H9 (cell line): ENCODE measurements at regions not wholly inside any gene's neighbourhood (a gene's known extent, or its start where the extent isn't known, plus 50 kb on each side); places are given as distances from the start of the nearest gene placed in this dataset.

Source experiments
- DNase-seq: peaks from one replicate; pipeline ENCODE4 v3.0.0-alpha.2; 2017
- H2AFZ ChIP-seq: one replicate; pipeline ENCODE4 v1.6.1; 2013; ENCODE audit warnings: mild to moderate bottlenecking, low read length, control low read depth, moderate library complexity
- H2AK5ac ChIP-seq: 2 replicates; pipeline ENCODE4 v1.6.1; 2013; ENCODE audit warnings: low read length, control low read depth, mixed read lengths; ENCODE audit not compliant: insufficient read length
- H2BK120ac ChIP-seq: one replicate; pipeline ENCODE4 v1.6.1; 2013; ENCODE audit warnings: low read depth, mild to moderate bottlenecking, low read length, control low read depth, inconsistent platforms; ENCODE audit not compliant: poor library complexity, severe bottlenecking
- H2BK12ac ChIP-seq: 2 replicates; pipeline ENCODE4 v1.6.1; 2013; ENCODE audit warnings: low read length, control low read depth, mixed read lengths, low read depth; ENCODE audit not compliant: insufficient read length
- H2BK15ac ChIP-seq: 2 replicates; pipeline ENCODE4 v1.6.1; 2013; ENCODE audit warnings: low read depth, low read length, control low read depth
- H2BK20ac ChIP-seq: one replicate; pipeline ENCODE4 v1.6.1; 2013; ENCODE audit warnings: low read depth, mild to moderate bottlenecking, low read length, control low read depth, inconsistent platforms; ENCODE audit not compliant: poor library complexity, severe bottlenecking
- H2BK5ac ChIP-seq: 2 replicates; pipeline ENCODE4 v1.6.1; 2013; ENCODE audit warnings: low read length, control low read depth, mixed read lengths; ENCODE audit not compliant: insufficient read length
- H3K14ac ChIP-seq: 2 replicates; pipeline ENCODE4 v1.6.1; 2013; ENCODE audit warnings: low read length, control low read depth; ENCODE audit not compliant: insufficient read depth
- H3K18ac ChIP-seq: 2 replicates; pipeline ENCODE4 v1.6.1; 2013; ENCODE audit warnings: low read depth, mild to moderate bottlenecking, mixed read lengths, low read length, control low read depth; ENCODE audit not compliant: insufficient read length
- H3K23ac ChIP-seq: 2 replicates; pipeline ENCODE4 v1.6.1; 2013; ENCODE audit warnings: low read length, control low read depth, mixed read lengths, low read depth; ENCODE audit not compliant: insufficient read length
- H3K23me2 ChIP-seq: 2 replicates; pipeline ENCODE4 v1.6.1; 2013; ENCODE audit warnings: low read depth, mild to moderate bottlenecking, mixed read lengths, low read length, control low read depth; ENCODE audit not compliant: insufficient read length, poor library complexity, severe bottlenecking
- H3K27ac ChIP-seq: 2 replicates; pipeline ENCODE4 v1.5.1; 2013; ENCODE audit warnings: low read length, control low read depth, mixed read lengths, low read depth; ENCODE audit not compliant: insufficient read length
- H3K27me3 ChIP-seq: 2 replicates; pipeline ENCODE4 v1.6.1; 2013; ENCODE audit warnings: low read length, control low read depth, inconsistent platforms; ENCODE audit not compliant: insufficient read depth
- H3K4ac ChIP-seq: 2 replicates; pipeline ENCODE4 v1.6.1; 2013; ENCODE audit warnings: low read depth, mild to moderate bottlenecking, control low read depth, inconsistent platforms, low read length, moderate library complexity
- H3K4me1 ChIP-seq: 2 replicates; pipeline ENCODE4 v1.6.1; 2013; ENCODE audit warnings: low read length, control low read depth, inconsistent platforms; ENCODE audit not compliant: insufficient read depth
- H3K4me2 ChIP-seq: 2 replicates; pipeline ENCODE4 v1.6.1; 2013; ENCODE audit warnings: low read length, control low read depth, mixed read lengths; ENCODE audit not compliant: insufficient read length, insufficient read depth
- H3K56ac ChIP-seq: 2 replicates; pipeline ENCODE4 v1.6.1; 2013; ENCODE audit warnings: low read depth, mild to moderate bottlenecking, mixed read lengths, low read length, control low read depth; ENCODE audit not compliant: insufficient read length
- H3K79me1 ChIP-seq: 2 replicates; pipeline ENCODE4 v1.6.1; 2013; ENCODE audit warnings: low read depth, mild to moderate bottlenecking, moderate library complexity, low read length, control low read depth, inconsistent platforms; ENCODE audit not compliant: insufficient read depth, poor library complexity, severe bottlenecking
- H3K79me2 ChIP-seq: 2 replicates; pipeline ENCODE4 v1.6.1; 2013; ENCODE audit warnings: low read length, control low read depth, inconsistent platforms; ENCODE audit not compliant: insufficient read depth
- H3K9ac ChIP-seq: 2 replicates; pipeline ENCODE4 v1.6.1; 2013; ENCODE audit warnings: low read length, control low read depth, mixed read lengths; ENCODE audit not compliant: insufficient read length; ENCODE audit errors: extremely low read depth
- H3K9me3 ChIP-seq: one replicate; pipeline ENCODE4 v1.6.1; 2013; ENCODE audit warnings: low read depth, low read length, inconsistent platforms; ENCODE audit not compliant: control insufficient read depth
- H3T11ph ChIP-seq: one replicate; pipeline ENCODE4 v1.6.1; 2013; ENCODE audit warnings: mild to moderate bottlenecking, low read length, control low read depth, inconsistent platforms
- H4K20me1 ChIP-seq: one replicate; pipeline ENCODE4 v1.6.1; 2013; ENCODE audit not compliant: control insufficient read depth, insufficient read length, insufficient read depth
- H4K5ac ChIP-seq: 2 replicates; pipeline ENCODE4 v1.6.1; 2013; ENCODE audit warnings: low read depth, mild to moderate bottlenecking, mixed read lengths, low read length, control low read depth; ENCODE audit not compliant: insufficient read length
- H4K8ac ChIP-seq: replicated peaks from 2 replicates; pipeline ENCODE4 v1.6.1; 2013; ENCODE audit warnings: low read length, control low read depth, mixed read lengths, low read depth; ENCODE audit not compliant: insufficient read length
- H4K91ac ChIP-seq: 2 replicates; pipeline ENCODE4 v1.6.1; 2013; ENCODE audit warnings: low read depth, mild to moderate bottlenecking, moderate library complexity, mixed read lengths, low read length, control low read depth; ENCODE audit not compliant: insufficient read length
- H3K27ac Mint-ChIP-seq, 3 experiments: 2 replicates in 2 of 3; 3 replicates in 1 of 3; pipeline ENCODE4 v1.8.0; 2020 to 2021; ENCODE audit warnings: mixed read lengths in 3 of 3, mild to moderate bottlenecking in 1 of 3, moderate library complexity in 1 of 3
- H3K27me3 Mint-ChIP-seq: 2 replicates; pipeline ENCODE4 v1.8.0; 2021; ENCODE audit warnings: low read depth, mild to moderate bottlenecking, moderate library complexity, mixed read lengths
- H3K36me3 Mint-ChIP-seq, 3 experiments: 2 replicates in 2 of 3; 3 replicates in 1 of 3; pipeline ENCODE4 v1.8.0; 2020 to 2021; ENCODE audit warnings: low read depth in 3 of 3, mixed read lengths in 3 of 3; ENCODE audit not compliant: insufficient read depth in 1 of 3
- H3K4me1 Mint-ChIP-seq, 2 experiments: 2 replicates each; pipeline ENCODE4 v1.8.0; 2020; ENCODE audit warnings: mixed read lengths in 2 of 2
- H3K4me3 Mint-ChIP-seq, 2 experiments: 2 replicates in 1 of 2; 3 replicates in 1 of 2; pipeline ENCODE4 v1.8.0; 2020 to 2021; ENCODE audit warnings: mild to moderate bottlenecking in 2 of 2, mixed read lengths in 2 of 2, moderate library complexity in 1 of 2
- H3K9me3 Mint-ChIP-seq, 2 experiments: 2 replicates in 1 of 2; 3 replicates in 1 of 2; pipeline ENCODE4 v1.8.0; 2020; ENCODE audit warnings: mild to moderate bottlenecking in 2 of 2, mixed read lengths in 2 of 2, moderate library complexity in 1 of 2
- WGBS: extraction: QIAGEN DNeasy Blood & Tissue Kit; methylation state at CpG from one replicate; pipeline ENCODE4 v1.1.7; 2013; ENCODE audit warnings: missing lambda C conversion rate, low lambda C conversion rate, mixed read lengths; ENCODE audit not compliant: insufficient read length; ENCODE audit errors: extremely low coverage; 5-methylcytosine and 5-hydroxymethylcytosine counted together
- TF ChIP-seq, protein P1 (sequence below): fragments of 200-600 bp; sonication (generic); conservative IDR thresholded peaks from 3 replicates; pipeline ENCODE4 v1.8.0; 2021; ENCODE audit warnings: antibody characterized with exemption, mild to moderate bottlenecking

DNA sequence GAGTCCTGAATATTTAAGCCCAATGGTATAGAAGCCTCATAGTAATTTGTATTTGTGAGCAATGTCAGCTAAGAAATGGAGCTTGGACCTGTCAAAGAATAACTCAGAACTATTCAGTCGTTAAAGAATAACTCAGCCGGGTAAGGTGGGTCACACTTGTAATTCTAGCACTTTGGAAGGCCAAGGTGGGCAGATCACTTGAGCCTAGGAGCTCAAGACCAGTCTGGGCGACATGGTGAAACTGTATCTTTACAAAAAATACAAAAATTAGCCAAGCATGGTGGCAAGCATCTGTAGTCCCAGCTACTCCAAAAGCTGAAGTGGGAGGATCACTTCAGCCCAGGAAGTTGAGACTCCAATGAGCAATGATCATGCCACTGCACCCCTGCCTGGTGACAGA lies 1526.5 kb downstream of the LRRC4C start:
- Histone ChIP-seq H3K4me1 (no peaks in the 10 kb centered on the region), H4K91ac (no peak overlapping the region), H2AFZ (no peak overlapping the region), H3T11ph (no peak overlapping the region), H3K23me2 (no peaks in the 10 kb centered on the region), H2BK15ac (no peak overlapping the region), H3K9me3 (peaks cover 7% of the 10 kb centered on the region), H4K8ac (no peak overlapping the region), H3K79me2 (no peaks in the 10 kb centered on the region), H3K79me1 (no peaks in the 10 kb centered on the region), H3K9ac (no peak overlapping the region), H2BK120ac (no peak overlapping the region), H2BK5ac (no peak overlapping the region), H4K5ac (no peak overlapping the region), H2AK5ac (no peak overlapping the region), H2BK20ac (no peak overlapping the region), H2BK12ac (no peak overlapping the region), H3K27ac (no peak overlapping the region), H3K18ac (no peak overlapping the region), H3K27me3 (no peaks in the 10 kb centered on the region), H3K56ac (no peak overlapping the region), H4K20me1 (no peaks in the 10 kb centered on the region), H3K14ac (no peak overlapping the region), H3K4ac (no peak overlapping the region), H3K23ac (no peak overlapping the region), H3K4me2 (no peak overlapping the region)
- TF ChIP-seq, protein P1, sequence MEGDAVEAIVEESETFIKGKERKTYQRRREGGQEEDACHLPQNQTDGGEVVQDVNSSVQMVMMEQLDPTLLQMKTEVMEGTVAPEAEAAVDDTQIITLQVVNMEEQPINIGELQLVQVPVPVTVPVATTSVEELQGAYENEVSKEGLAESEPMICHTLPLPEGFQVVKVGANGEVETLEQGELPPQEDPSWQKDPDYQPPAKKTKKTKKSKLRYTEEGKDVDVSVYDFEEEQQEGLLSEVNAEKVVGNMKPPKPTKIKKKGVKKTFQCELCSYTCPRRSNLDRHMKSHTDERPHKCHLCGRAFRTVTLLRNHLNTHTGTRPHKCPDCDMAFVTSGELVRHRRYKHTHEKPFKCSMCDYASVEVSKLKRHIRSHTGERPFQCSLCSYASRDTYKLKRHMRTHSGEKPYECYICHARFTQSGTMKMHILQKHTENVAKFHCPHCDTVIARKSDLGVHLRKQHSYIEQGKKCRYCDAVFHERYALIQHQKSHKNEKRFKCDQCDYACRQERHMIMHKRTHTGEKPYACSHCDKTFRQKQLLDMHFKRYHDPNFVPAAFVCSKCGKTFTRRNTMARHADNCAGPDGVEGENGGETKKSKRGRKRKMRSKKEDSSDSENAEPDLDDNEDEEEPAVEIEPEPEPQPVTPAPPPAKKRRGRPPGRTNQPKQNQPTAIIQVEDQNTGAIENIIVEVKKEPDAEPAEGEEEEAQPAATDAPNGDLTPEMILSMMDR = no peak
- no peaks in the 10 kb centered on the region for H3K27me3 Mint-ChIP-seq
- peaks cover 1 to 13% (median 5%) of the 10 kb centered on the region in 3 experiments; a peak in 4 of 7 replicates for H3K36me3 Mint-ChIP-seq
- peaks cover 15 to 18% of the 10 kb centered on the region in 2 experiments; a peak in 4 of 5 replicates for H3K9me3 Mint-ChIP-seq
- H3K27ac Mint-ChIP-seq = no peak overlapping the region
- no peak overlapping the region for H3K4me3 Mint-ChIP-seq
- no CpG with 5 or more reads among the region's 3 CpGs for WGBS
- peaks cover 3 to 4% of the 10 kb centered on the region in 2 experiments; a peak in 3 of 4 replicates for H3K4me1 Mint-ChIP-seq
- no peak for DNase-seq
